ENCODE measurements at regions not wholly inside any gene's neighbourhood (a gene's known extent, or its start where the extent isn't known, plus 50 kb on each side); places are given as distances from the start of the nearest gene placed in this dataset.

DNA sequence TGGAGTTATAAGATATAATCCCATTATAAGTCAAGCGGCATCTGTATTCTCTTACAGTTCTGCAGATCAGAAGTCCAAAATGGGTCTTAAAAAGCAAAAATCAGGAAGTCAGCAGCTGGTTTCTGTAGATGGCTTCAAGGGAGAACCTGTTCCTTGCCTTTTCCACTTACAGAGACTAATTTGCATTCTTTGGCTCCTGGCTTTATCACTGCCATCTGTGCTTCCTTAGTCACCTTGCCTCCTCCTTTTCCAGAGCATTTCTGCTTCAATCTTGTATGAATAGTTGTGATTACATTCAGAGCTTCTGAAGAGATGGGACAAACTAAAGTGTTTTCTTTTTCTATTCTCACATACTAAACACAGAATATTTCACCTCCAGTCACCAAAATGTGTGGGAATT lies 647.3 kb upstream of the GRAMD2B start:
- TF ChIP-seq POLR2AphosphoS5 (IDR thresholded peaks at IDR 0.05; ENCODE audit: insufficient read depth, low read depth, low read length) = no peak
- TF ChIP-seq POLR2A (IDR thresholded peaks at IDR 0.05; ENCODE audit: low read depth, low read length) = no peak
- TF ChIP-seq, protein P1, sequence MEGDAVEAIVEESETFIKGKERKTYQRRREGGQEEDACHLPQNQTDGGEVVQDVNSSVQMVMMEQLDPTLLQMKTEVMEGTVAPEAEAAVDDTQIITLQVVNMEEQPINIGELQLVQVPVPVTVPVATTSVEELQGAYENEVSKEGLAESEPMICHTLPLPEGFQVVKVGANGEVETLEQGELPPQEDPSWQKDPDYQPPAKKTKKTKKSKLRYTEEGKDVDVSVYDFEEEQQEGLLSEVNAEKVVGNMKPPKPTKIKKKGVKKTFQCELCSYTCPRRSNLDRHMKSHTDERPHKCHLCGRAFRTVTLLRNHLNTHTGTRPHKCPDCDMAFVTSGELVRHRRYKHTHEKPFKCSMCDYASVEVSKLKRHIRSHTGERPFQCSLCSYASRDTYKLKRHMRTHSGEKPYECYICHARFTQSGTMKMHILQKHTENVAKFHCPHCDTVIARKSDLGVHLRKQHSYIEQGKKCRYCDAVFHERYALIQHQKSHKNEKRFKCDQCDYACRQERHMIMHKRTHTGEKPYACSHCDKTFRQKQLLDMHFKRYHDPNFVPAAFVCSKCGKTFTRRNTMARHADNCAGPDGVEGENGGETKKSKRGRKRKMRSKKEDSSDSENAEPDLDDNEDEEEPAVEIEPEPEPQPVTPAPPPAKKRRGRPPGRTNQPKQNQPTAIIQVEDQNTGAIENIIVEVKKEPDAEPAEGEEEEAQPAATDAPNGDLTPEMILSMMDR (IDR thresholded peaks at IDR 0.05; ENCODE audit: extremely low read depth in 1 of 2, insufficient read depth in 1 of 2, low read depth in 1 of 2, low read length in 2 of 2) = no peak
- TF ChIP-seq EZH2 (IDR thresholded peaks at IDR 0.05; ENCODE audit: borderline replicate concordance, low read depth, low read length, severe bottlenecking) = no peak
- TF ChIP-seq GATA2 (IDR thresholded peaks at IDR 0.05; ENCODE audit: insufficient read depth, insufficient read length, low read depth, low read length) = no peak
- no peak for TF ChIP-seq MYC (IDR thresholded peaks at IDR 0.05; ENCODE audit: low read depth, low read length)
- no peak for TF ChIP-seq JUN (IDR thresholded peaks at IDR 0.05; ENCODE audit: borderline replicate concordance, insufficient read depth, insufficient read length, low read depth)

Data from endothelial cell of umbilical vein (primary cell).